ENCODE measurements at regions not wholly inside any gene's neighbourhood (a gene's known extent, or its start where the extent isn't known, plus 50 kb on each side); places are given as distances from the start of the nearest gene placed in this dataset.

GRCh38 chr10:118153287-118153686 is 106.5 kb upstream of the RAB11FIP2 start:
- no peak overlapping the region for H3K23ac ChIP-seq (ENCODE audit: low read depth, low read length, poor library complexity)
- no peak overlapping the region for H2BK12ac ChIP-seq (ENCODE audit: low read length)
- no peak overlapping the region for H3K4me3 ChIP-seq (ENCODE audit: low read length in 2 of 2)
- H2AFZ ChIP-seq (ENCODE audit: low read length) = no peak overlapping the region
- no peak overlapping the region for H2AK5ac ChIP-seq (ENCODE audit: low read depth, low read length)
- H3K36me3 ChIP-seq (replicated peaks in 1 of 2; ENCODE audit: control insufficient read depth in 2 of 2, insufficient read depth in 2 of 2, low read length in 2 of 2) = no peaks in the 10 kb centered on the region
- H3K4me2 ChIP-seq (ENCODE audit: insufficient read depth, low read length, poor library complexity, severe bottlenecking) = no peak overlapping the region
- no peak overlapping the region for H3K27ac ChIP-seq (replicated peaks; ENCODE audit: low read length)
- no peak overlapping the region for H3K4ac ChIP-seq (ENCODE audit: low read length)
- H4K8ac ChIP-seq (ENCODE audit: low read depth, low read length) = no peak overlapping the region
- no peak overlapping the region for H3K18ac ChIP-seq (ENCODE audit: low read length)
- H2BK5ac ChIP-seq (ENCODE audit: low read length) = no peak overlapping the region
- H2BK15ac ChIP-seq (ENCODE audit: low read length) = no peak overlapping the region
- no peak overlapping the region for H3K9ac ChIP-seq (ENCODE audit: low read depth, low read length, poor library complexity)
- no peak overlapping the region for H2BK120ac ChIP-seq (ENCODE audit: low read depth, low read length)
- no peak for DNase-seq (ENCODE audit: low spot score)
- H3K9me3 ChIP-seq (replicated peaks in 1 of 2; ENCODE audit: control insufficient read depth in 2 of 2, insufficient read depth in 1 of 2, low read depth in 1 of 2, low read length in 2 of 2) = no peaks in the 10 kb centered on the region
- no peak overlapping the region for H3K14ac ChIP-seq (ENCODE audit: low read length)
- no peaks in the 10 kb centered on the region for H3K27me3 ChIP-seq (ENCODE audit: control insufficient read depth in 3 of 3, insufficient read depth in 3 of 3, low read depth in 1 of 3, low read length in 3 of 3)
- no peaks in the 10 kb centered on the region for H3K79me1 ChIP-seq (ENCODE audit: low read depth, low read length)
- H4K91ac ChIP-seq (ENCODE audit: low read depth, low read length, poor library complexity) = no peak overlapping the region
- no peaks in the 10 kb centered on the region for H3K4me1 ChIP-seq (ENCODE audit: control insufficient read depth in 2 of 2, insufficient read depth in 1 of 2, low read depth in 1 of 2, low read length in 2 of 2)

- no peak overlapping the region for H3K4me3 ChIP-seq (ENCODE audit: low read length in 2 of 2)
- H4K8ac ChIP-seq (ENCODE audit: low read depth, low read length) = no peak overlapping the region
- no peak overlapping the region for H2BK120ac ChIP-seq (ENCODE audit: low read depth, low read length)
- no peak overlapping the region for H3K18ac ChIP-seq (ENCODE audit: low read length)
- no peaks in the 10 kb centered on the region for H3K79me1 ChIP-seq (ENCODE audit: low read depth, low read length)
- no peak overlapping the region for H2AK5ac ChIP-seq (ENCODE audit: low read depth, low read length)
- no CpG with 5 or more reads among the region's 2 CpGs for WGBS, 2 donors (ENCODE audit: extremely low coverage in 2 of 2, insufficient read length in 2 of 2, insufficient replicate concordance in 1 of 2)
- H3K4me2 ChIP-seq (ENCODE audit: insufficient read depth, low read length, poor library complexity, severe bottlenecking) = no peak overlapping the region
- no peak overlapping the region for H3K4ac ChIP-seq (ENCODE audit: low read length)
- no peak overlapping the region for H3K23ac ChIP-seq (ENCODE audit: low read depth, low read length, poor library complexity)
- H3K4me1 ChIP-seq (ENCODE audit: control insufficient read depth in 2 of 2, insufficient read depth in 1 of 2, low read depth in 1 of 2, low read length in 2 of 2) = no peaks in the 10 kb centered on the region
- H3K27me3 ChIP-seq (ENCODE audit: control insufficient read depth in 3 of 3, insufficient read depth in 3 of 3, low read depth in 1 of 3, low read length in 3 of 3) = no peaks in the 10 kb centered on the region
- no peak overlapping the region for H2BK12ac ChIP-seq (ENCODE audit: low read length)
- H4K91ac ChIP-seq (ENCODE audit: low read depth, low read length, poor library complexity) = no peak overlapping the region
- no peak overlapping the region for H3K9ac ChIP-seq (ENCODE audit: low read depth, low read length, poor library complexity)
- no peak overlapping the region for H3K14ac ChIP-seq (ENCODE audit: low read length)
- no peak overlapping the region for H2AFZ ChIP-seq (ENCODE audit: low read length)
- no peaks in the 10 kb centered on the region for H3K36me3 ChIP-seq (replicated peaks in 1 of 2; ENCODE audit: control insufficient read depth in 2 of 2, insufficient read depth in 2 of 2, low read length in 2 of 2)
- no peak for DNase-seq (ENCODE audit: low spot score)
- no peak overlapping the region for H3K27ac ChIP-seq (replicated peaks; ENCODE audit: low read length)
- H2BK5ac ChIP-seq (ENCODE audit: low read length) = no peak overlapping the region
- no peak overlapping the region for H2BK15ac ChIP-seq (ENCODE audit: low read length)
- H3K9me3 ChIP-seq (replicated peaks in 1 of 2; ENCODE audit: control insufficient read depth in 2 of 2, insufficient read depth in 1 of 2, low read depth in 1 of 2, low read length in 2 of 2) = no peaks in the 10 kb centered on the region
Observed at GRCh38 chr10:118151461-118151860, 104.7 kb upstream of the RAB11FIP2 start.

GRCh38 chr10:118148247-118148646 is 101.5 kb upstream of the RAB11FIP2 start:
- H3K36me3 ChIP-seq (replicated peaks in 1 of 2; ENCODE audit: control insufficient read depth in 2 of 2, insufficient read depth in 2 of 2, low read length in 2 of 2) = no peaks in the 10 kb centered on the region
- no peak overlapping the region for H3K18ac ChIP-seq (ENCODE audit: low read length)
- H2AK5ac ChIP-seq (ENCODE audit: low read depth, low read length) = no peak overlapping the region
- peak; percentile 17 for DNase-seq (ENCODE audit: low spot score)
- no peaks in the 10 kb centered on the region for H3K27me3 ChIP-seq (ENCODE audit: control insufficient read depth in 3 of 3, insufficient read depth in 3 of 3, low read depth in 1 of 3, low read length in 3 of 3)
- no peak overlapping the region for H2BK15ac ChIP-seq (ENCODE audit: low read length)
- no peak overlapping the region for H2BK12ac ChIP-seq (ENCODE audit: low read length)
- H3K4me3 ChIP-seq (ENCODE audit: low read length in 2 of 2) = no peak overlapping the region
- no peaks in the 10 kb centered on the region for H3K79me1 ChIP-seq (ENCODE audit: low read depth, low read length)
- no peaks in the 10 kb centered on the region for H3K9me3 ChIP-seq (replicated peaks in 1 of 2; ENCODE audit: control insufficient read depth in 2 of 2, insufficient read depth in 1 of 2, low read depth in 1 of 2, low read length in 2 of 2)
- H3K23ac ChIP-seq (ENCODE audit: low read depth, low read length, poor library complexity) = no peak overlapping the region
- H3K4me1 ChIP-seq (ENCODE audit: control insufficient read depth in 2 of 2, insufficient read depth in 1 of 2, low read depth in 1 of 2, low read length in 2 of 2) = no peaks in the 10 kb centered on the region
- no peak overlapping the region for H2BK120ac ChIP-seq (ENCODE audit: low read depth, low read length)
- no peak overlapping the region for H3K4ac ChIP-seq (ENCODE audit: low read length)
- H4K91ac ChIP-seq (ENCODE audit: low read depth, low read length, poor library complexity) = no peak overlapping the region
- no peak overlapping the region for H4K8ac ChIP-seq (ENCODE audit: low read depth, low read length)
- no peak overlapping the region for H2BK5ac ChIP-seq (ENCODE audit: low read length)
- H3K9ac ChIP-seq (ENCODE audit: low read depth, low read length, poor library complexity) = no peak overlapping the region
- peak overlapping the region; percentile 9 for H3K27ac ChIP-seq (replicated peaks; ENCODE audit: low read length)
- H3K14ac ChIP-seq (ENCODE audit: low read length) = no peak overlapping the region
- no peak overlapping the region for H2AFZ ChIP-seq (ENCODE audit: low read length)
- no peak overlapping the region for H3K4me2 ChIP-seq (ENCODE audit: insufficient read depth, low read length, poor library complexity, severe bottlenecking)

GRCh38 chr10:118145256-118145655 is 98.5 kb upstream of the RAB11FIP2 start:
- no peak overlapping the region for H3K4me3 ChIP-seq (ENCODE audit: low read length in 2 of 2)
- no peaks in the 10 kb centered on the region for H3K27me3 ChIP-seq (ENCODE audit: control insufficient read depth in 3 of 3, insufficient read depth in 3 of 3, low read depth in 1 of 3, low read length in 3 of 3)
- H3K79me1 ChIP-seq (ENCODE audit: low read depth, low read length) = no peaks in the 10 kb centered on the region
- no peak overlapping the region for H2AFZ ChIP-seq (ENCODE audit: low read length)
- no peak overlapping the region for H4K91ac ChIP-seq (ENCODE audit: low read depth, low read length, poor library complexity)
- no peak for DNase-seq (ENCODE audit: low spot score)
- no CpG with 5 or more reads among the region's 4 CpGs for WGBS, 2 donors (ENCODE audit: extremely low coverage in 2 of 2, insufficient read length in 2 of 2, insufficient replicate concordance in 1 of 2)
- no peak overlapping the region for H3K14ac ChIP-seq (ENCODE audit: low read length)
- H3K23ac ChIP-seq (ENCODE audit: low read depth, low read length, poor library complexity) = no peak overlapping the region
- no peaks in the 10 kb centered on the region for H3K4me1 ChIP-seq (ENCODE audit: control insufficient read depth in 2 of 2, insufficient read depth in 1 of 2, low read depth in 1 of 2, low read length in 2 of 2)
- no peak overlapping the region for H3K18ac ChIP-seq (ENCODE audit: low read length)
- H3K27ac ChIP-seq (replicated peaks; ENCODE audit: low read length) = no peak overlapping the region
- no peak overlapping the region for H3K4ac ChIP-seq (ENCODE audit: low read length)
- H2BK12ac ChIP-seq (ENCODE audit: low read length) = no peak overlapping the region
- H4K8ac ChIP-seq (ENCODE audit: low read depth, low read length) = no peak overlapping the region
- H2AK5ac ChIP-seq (ENCODE audit: low read depth, low read length) = no peak overlapping the region
- no peak overlapping the region for H2BK120ac ChIP-seq (ENCODE audit: low read depth, low read length)
- no peak overlapping the region for H3K9ac ChIP-seq (ENCODE audit: low read depth, low read length, poor library complexity)
- H3K9me3 ChIP-seq (replicated peaks in 1 of 2; ENCODE audit: control insufficient read depth in 2 of 2, insufficient read depth in 1 of 2, low read depth in 1 of 2, low read length in 2 of 2) = no peaks in the 10 kb centered on the region
- H2BK15ac ChIP-seq (ENCODE audit: low read length) = no peak overlapping the region
- H3K36me3 ChIP-seq (replicated peaks in 1 of 2; ENCODE audit: control insufficient read depth in 2 of 2, insufficient read depth in 2 of 2, low read length in 2 of 2) = no peaks in the 10 kb centered on the region
- H3K4me2 ChIP-seq (ENCODE audit: insufficient read depth, low read length, poor library complexity, severe bottlenecking) = no peak overlapping the region
- H2BK5ac ChIP-seq (ENCODE audit: low read length) = no peak overlapping the region

Measured in neuronal stem cell (in vitro differentiated cells).